SJSA1 (cell line): ENCODE measurements at regions not wholly inside any gene's neighbourhood (a gene's known extent, or its start where the extent isn't known, plus 50 kb on each side); places are given as distances from the start of the nearest gene placed in this dataset.

ENCODE experiments used
- DNase-seq, 2 experiments: peaks; one replicate each; pipeline ENCODE4 v3.0.0-alpha.2; 2015 to 2020; ENCODE audit warnings: low spot score in 2 of 2, low read depth in 1 of 2
- H3K27ac ChIP-seq: fragments of 250-450 bp; sonication (Bioruptor Pico); 2 replicates; pipeline ENCODE4 v1.5.1; 2020; ENCODE audit warnings: mild to moderate bottlenecking, moderate library complexity
- H3K27me3 ChIP-seq: fragments of 250-450 bp; sonication (Bioruptor Pico); replicated peaks from 2 replicates; pipeline ENCODE4 v1.5.1; 2020; ENCODE audit warnings: mild to moderate bottlenecking, moderate library complexity
- H3K36me3 ChIP-seq: fragments of 250-450 bp; sonication (Bioruptor Pico); 2 replicates; pipeline ENCODE4 v1.5.1; 2020; ENCODE audit warnings: mild to moderate bottlenecking
- H3K4me1 ChIP-seq: fragments of 250-450 bp; sonication (Bioruptor Pico); replicated peaks from 2 replicates; pipeline ENCODE4 v1.6.1; 2021; ENCODE audit warnings: mild to moderate bottlenecking
- H3K4me3 ChIP-seq: fragments of 250-450 bp; sonication (Bioruptor Pico); 2 replicates; pipeline ENCODE4 v1.5.1; 2020; ENCODE audit warnings: mild to moderate bottlenecking
- H3K9me3 ChIP-seq: fragments of 250-450 bp; sonication (Bioruptor Pico); replicated peaks from 2 replicates; pipeline ENCODE4 v1.5.1; 2020; ENCODE audit warnings: mild to moderate bottlenecking

DNA sequence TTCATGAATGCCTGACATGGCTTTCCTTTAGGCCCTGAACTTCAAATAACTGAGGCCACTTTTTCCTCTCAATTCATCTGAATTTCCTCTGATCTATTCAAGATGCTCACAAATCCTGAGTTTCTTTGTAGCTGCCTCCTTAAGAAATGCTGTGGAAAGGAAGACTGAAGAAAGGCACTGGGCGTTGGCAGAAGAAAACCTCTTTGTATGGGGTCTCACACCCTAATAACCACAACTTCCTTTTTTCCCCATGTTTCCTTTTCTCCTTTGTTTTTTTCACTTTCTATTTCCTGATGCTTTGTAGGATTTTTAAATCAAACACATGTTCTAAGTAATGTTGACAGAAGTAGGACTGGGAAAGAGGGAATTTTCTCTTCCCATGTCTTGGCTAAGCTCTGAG lies 447.4 kb downstream of the CMPK2 start:
- no peak overlapping the region for H3K27ac ChIP-seq
- H3K36me3 ChIP-seq = no peaks in the 10 kb centered on the region
- H3K4me1 ChIP-seq = no peaks in the 10 kb centered on the region
- H3K27me3 ChIP-seq = no peaks in the 10 kb centered on the region
- H3K4me3 ChIP-seq = no peak overlapping the region
- H3K9me3 ChIP-seq = no peaks in the 10 kb centered on the region
- no peak for DNase-seq

DNA sequence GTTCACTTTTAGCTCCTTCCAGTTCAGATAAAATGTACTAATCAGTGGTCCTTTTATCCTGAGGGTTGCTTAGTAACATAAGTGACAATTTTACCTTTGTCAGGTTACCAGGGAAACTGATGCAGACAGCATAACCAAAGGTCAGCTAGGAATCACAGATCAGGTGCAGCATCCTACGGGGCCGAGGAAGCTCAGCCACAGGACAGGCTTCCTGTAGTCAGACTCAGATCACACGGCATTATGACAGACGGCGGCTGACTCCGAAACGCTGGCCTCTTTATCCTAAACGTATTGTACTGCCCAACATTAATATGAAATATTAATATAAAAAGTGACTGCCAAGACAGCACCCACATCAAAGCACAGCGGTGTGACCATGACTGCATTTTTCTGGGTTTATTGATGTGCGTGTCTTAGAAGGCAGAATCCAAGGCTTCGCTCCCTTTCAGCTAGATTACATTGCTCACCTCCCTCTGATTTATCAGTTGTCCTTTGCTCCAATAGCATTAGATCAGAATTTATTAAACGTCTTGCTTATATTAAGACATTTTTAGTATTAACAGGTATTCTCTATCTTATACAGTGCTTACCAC lies 444.5 kb downstream of the CMPK2 start:
- Histone ChIP-seq H3K4me1 (no peaks in the 10 kb centered on the region), H3K4me3 (no peak overlapping the region), H3K36me3 (no peaks in the 10 kb centered on the region), H3K27me3 (no peaks in the 10 kb centered on the region), H3K27ac (no peak overlapping the region), H3K9me3 (peaks cover 4% of the 10 kb centered on the region; the same call in 1 of the 2 replicates)
- no peak for DNase-seq

DNA sequence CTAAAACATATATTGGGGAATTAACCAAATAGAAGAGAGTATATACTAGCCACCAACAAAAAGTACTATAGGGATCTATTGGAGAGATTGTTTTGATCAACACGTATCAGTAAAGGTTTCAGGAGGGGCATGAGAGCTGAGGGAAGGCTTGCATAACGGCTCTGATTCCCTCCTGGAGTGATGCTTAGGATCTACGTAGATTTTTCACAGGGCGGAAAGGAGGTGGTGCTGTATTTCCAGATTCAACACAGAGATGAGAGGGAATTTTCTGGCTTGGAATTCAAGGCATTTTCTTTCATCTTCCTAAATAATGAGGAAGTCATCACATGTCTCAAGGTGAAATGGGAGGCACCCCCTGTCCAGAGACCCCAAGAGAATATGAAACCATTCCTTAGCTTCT lies 443.8 kb downstream of the CMPK2 start:
- no peaks in the 10 kb centered on the region for H3K27me3 ChIP-seq
- no peak overlapping the region for H3K27ac ChIP-seq
- DNase-seq = no peak
- H3K9me3 ChIP-seq = peaks cover 4% of the 10 kb centered on the region; the same call in 1 of the 2 replicates
- no peaks in the 10 kb centered on the region for H3K36me3 ChIP-seq
- no peaks in the 10 kb centered on the region for H3K4me1 ChIP-seq
- no peak overlapping the region for H3K4me3 ChIP-seq

DNA sequence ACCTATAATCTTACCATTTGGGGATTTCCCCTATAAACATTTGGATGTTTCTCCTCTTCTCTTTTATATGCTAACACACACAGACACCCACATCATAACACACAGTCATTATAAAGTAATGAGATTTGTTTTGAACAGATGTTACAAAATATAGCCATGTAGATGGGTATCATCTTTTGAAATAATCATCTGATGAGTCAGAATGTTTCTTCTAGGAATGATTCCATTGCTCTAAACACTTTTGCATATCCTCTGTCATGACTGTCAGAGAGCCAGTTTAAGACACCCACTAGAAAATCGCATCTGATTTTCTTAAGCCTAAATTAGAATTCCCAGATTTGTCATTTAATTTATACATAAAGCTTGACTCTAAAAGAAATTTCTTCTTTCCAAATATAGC lies 442.6 kb downstream of the CMPK2 start:
- Histone ChIP-seq H3K9me3 (peaks cover 4% of the 10 kb centered on the region; the same call in 1 of the 2 replicates), H3K27me3 (no peaks in the 10 kb centered on the region), H3K27ac (no peak overlapping the region), H3K36me3 (no peaks in the 10 kb centered on the region), H3K4me3 (no peak overlapping the region), H3K4me1 (no peaks in the 10 kb centered on the region)
- DNase-seq = no peak

DNA sequence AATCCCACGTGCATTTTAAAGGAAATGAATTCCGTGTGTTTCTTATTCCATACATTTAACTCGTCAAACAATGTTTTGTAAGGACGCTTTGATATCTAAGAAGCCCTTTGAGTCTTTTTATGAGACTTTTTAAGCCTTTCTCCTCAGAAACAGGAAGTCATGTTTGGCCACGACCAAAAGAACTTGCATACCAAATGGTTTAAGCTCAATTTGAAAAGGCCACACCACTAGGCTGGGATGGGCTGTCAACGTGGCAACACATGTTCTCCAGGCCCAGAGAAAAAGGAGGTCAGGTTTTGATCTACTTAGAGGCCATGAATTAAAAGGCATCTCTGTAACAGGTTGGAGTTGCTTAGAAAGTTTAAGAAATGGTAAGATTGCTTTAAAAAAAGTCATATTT lies 441.8 kb downstream of the CMPK2 start:
- Histone ChIP-seq H3K4me1 (no peaks in the 10 kb centered on the region), H3K9me3 (peaks cover 4% of the 10 kb centered on the region; the same call in 1 of the 2 replicates), H3K4me3 (no peak overlapping the region), H3K27ac (no peak overlapping the region), H3K36me3 (no peaks in the 10 kb centered on the region), H3K27me3 (no peaks in the 10 kb centered on the region)
- no peak for DNase-seq

DNA sequence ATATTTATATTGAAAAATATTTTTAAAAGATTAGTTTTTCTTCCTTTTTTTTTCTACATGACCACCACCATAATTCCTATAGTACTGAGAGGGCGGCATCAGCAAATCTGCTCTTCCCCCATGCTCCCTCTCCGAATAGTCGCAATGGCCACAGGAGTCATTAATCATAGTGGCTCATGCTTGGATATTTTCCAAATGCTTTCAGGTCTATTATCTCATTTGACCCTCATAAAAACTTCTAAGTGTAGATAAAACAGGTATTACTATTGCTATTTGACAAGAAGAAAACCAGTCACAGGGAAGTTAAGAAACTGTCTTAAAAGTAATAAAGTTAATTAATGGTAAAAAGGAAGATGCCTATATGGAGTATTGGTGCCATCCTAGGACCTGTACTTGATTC lies 440.7 kb downstream of the CMPK2 start:
- no peak overlapping the region for H3K27ac ChIP-seq
- H3K27me3 ChIP-seq = no peaks in the 10 kb centered on the region
- H3K4me1 ChIP-seq = no peaks in the 10 kb centered on the region
- no peak for DNase-seq
- peaks cover 4% of the 10 kb centered on the region; the same call in 1 of the 2 replicates for H3K9me3 ChIP-seq
- H3K4me3 ChIP-seq = no peak overlapping the region
- no peaks in the 10 kb centered on the region for H3K36me3 ChIP-seq

DNA sequence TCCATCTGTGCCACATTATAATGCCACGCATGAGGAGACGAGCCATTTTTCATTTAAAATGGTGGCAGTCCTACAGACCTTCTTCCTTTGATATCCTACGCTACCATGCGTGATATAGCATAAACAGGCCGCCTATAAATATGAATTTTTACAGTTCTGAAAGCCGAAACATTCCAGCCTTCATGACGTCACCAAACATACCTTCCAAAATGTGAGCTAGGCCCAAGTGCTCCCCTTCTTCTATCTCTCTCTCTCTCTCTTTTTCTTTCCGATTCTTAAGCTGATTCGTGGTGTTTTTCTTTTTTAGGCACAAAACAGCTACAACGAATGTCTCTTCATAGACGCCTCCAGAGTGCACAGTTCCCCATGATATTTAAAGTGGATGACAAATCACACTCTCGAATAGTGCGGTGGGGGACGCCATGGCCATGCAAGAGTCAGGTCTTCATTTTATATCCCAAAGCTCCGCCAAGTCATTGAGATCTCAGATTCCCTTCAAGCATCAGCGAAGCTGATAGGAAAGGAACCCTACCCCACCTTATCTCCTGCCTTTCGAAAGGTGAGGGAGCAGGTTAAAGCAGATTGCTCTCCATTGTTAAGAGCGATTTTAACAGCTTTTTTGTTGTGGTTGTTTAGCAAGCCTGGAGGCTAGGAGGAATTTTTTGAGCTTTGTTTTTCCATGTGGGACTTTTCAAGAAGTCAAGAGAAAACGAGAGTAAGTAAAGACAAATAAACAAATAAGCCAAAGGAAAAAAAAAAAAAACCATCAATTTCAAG lies 436.3 kb downstream of the CMPK2 start:
- no peaks in the 10 kb centered on the region for H3K4me1 ChIP-seq
- peaks cover 4% of the 10 kb centered on the region; the same call in 1 of the 2 replicates for H3K9me3 ChIP-seq
- DNase-seq = no peak
- H3K27me3 ChIP-seq = no peaks in the 10 kb centered on the region
- H3K4me3 ChIP-seq = no peak overlapping the region
- H3K27ac ChIP-seq = no peak overlapping the region
- no peaks in the 10 kb centered on the region for H3K36me3 ChIP-seq

DNA sequence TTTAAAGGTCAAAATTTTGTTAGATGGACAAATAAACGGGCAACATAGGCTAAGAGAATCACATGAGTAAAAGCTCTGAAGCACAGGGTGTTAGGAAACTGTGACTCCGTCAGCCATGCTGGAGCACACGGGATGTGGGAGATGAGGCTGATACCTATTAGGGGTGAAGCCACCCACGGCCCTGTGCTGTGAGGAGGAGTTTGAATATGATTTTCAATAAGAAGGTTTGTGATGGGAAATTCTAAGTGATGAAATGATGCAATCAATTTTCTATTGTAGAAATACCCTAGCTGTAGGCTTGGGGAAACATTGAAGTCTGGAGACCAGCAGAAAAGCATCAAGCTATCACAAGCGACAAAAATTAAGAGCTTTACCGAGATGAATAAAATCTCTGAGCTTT lies 431.3 kb downstream of the CMPK2 start:
- no peak for DNase-seq
- Histone ChIP-seq H3K36me3 (no peaks in the 10 kb centered on the region), H3K27me3 (no peaks in the 10 kb centered on the region), H3K4me3 (no peak overlapping the region), H3K9me3 (peaks cover 6% of the 10 kb centered on the region; the same call in 1 of the 2 replicates), H3K4me1 (no peaks in the 10 kb centered on the region), H3K27ac (no peak overlapping the region)

DNA sequence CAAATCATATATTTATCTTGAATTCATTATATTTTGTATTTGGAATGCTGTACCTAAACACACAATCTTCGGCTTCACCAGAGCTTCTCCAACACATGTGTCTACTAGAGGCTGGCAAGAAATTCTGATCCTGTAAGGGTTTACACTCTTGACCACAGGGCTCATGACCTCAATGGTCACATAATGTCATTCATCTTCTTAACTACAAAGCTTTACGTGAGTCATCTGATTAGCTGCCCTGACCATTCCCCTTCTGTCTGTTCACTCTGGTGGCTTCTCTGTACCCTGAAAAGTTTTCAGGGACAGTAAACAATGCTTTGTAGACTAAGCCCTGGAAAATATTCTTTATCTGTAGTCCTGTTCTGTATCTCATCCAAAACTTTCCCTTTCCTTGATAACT lies 423.9 kb downstream of the CMPK2 start:
- Histone ChIP-seq H3K36me3 (no peaks in the 10 kb centered on the region), H3K27me3 (no peaks in the 10 kb centered on the region), H3K9me3 (no peaks in the 10 kb centered on the region), H3K4me1 (no peaks in the 10 kb centered on the region), H3K4me3 (no peak overlapping the region), H3K27ac (no peak overlapping the region)
- DNase-seq = no peak

DNA sequence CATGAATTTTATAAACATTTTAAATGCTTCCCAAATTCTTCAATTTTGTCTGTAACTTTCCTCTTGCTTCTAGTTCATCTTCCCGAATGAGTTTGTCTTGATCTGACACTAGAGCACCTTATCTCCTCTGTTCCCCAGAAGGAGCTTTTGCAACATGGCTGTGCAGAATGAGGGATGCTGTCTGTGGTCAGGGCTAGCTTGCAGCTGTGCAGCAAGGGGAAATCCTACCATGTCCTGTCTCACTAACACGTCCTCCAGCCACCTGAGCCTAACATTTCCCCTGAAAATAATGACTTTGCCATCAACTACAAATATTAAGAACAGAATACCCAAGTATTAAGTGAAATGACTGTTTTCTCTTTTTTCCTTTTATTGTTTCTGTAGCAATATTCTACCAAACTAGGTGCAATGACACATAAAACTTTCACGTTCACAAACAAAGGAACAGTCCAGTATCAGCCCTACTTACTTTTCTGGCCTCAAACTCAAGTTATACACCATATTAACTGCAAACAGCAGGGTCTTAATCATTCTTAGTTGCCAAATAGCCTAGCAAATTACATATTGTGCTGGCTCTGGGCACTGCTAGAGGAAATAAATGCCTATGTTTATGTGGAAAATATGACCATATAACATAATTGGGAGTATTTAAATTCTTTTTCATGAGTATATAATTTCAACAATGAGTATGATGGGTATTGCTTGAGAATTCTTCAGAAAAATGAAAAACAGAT lies 423.3 kb downstream of the CMPK2 start:
- Histone ChIP-seq H3K4me3 (no peak overlapping the region), H3K27me3 (no peaks in the 10 kb centered on the region), H3K36me3 (no peaks in the 10 kb centered on the region), H3K9me3 (no peaks in the 10 kb centered on the region), H3K27ac (no peak overlapping the region), H3K4me1 (no peaks in the 10 kb centered on the region)
- no peak for DNase-seq

DNA sequence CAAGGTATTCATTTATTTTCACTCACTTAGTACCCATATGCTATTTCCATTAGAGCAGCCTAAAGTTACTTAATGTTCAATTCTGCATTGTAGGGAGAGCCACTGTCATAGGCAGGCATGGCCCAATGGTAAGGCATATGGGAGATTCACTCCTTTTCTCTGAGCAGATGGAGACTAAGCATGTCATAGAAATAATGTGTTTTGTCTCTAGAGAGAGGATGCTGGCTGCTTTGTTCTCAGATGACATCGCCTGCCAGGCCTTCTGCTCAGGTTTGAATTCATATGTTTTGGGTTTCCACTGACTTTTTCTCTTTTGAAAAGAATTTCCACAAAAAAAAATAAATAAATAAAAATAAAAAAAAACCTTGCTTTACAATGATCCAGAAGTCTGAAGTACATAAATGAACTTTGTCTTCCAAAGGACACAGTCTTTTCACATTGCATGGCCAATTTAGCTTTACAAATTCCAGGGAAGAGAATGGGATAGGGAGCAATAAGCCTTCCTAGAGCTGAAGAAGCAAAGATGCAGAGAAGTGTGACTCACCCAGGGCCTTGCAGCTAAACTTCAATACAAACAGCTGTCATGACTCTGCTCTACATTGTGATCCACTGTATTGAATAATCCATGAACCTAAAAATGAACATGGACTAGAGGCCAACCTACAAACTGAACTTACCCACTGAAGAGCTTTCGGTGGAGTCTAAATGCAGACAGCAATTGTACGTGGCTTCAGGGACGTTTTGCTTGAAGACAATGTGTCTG lies 422.5 kb downstream of the CMPK2 start:
- no peak for DNase-seq
- H3K4me3 ChIP-seq = no peak overlapping the region
- H3K36me3 ChIP-seq = no peaks in the 10 kb centered on the region
- H3K4me1 ChIP-seq = no peaks in the 10 kb centered on the region
- H3K27ac ChIP-seq = no peak overlapping the region
- H3K27me3 ChIP-seq = no peaks in the 10 kb centered on the region
- H3K9me3 ChIP-seq = no peaks in the 10 kb centered on the region

DNA sequence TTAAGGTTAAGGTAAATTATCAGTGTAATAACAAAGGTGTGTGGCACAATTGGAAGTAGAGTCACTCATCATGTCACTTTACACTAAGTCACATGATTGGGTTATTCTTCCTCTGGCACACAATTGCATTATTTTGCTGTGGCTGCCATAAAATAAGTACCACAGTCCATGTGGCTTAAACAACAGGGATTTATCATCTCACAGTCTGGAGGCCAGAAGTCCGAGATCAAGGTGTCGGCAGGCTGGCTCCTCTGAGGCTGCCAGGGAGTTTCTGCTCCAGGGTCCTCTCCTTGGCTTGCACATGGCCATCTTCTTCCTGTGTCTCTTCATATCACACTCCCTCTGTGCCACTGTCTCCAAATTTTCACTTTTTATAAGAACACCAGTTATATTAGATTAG lies 421.2 kb downstream of the CMPK2 start:
- Histone ChIP-seq H3K4me3 (no peak overlapping the region), H3K36me3 (no peaks in the 10 kb centered on the region), H3K9me3 (no peaks in the 10 kb centered on the region), H3K27ac (no peak overlapping the region), H3K4me1 (no peaks in the 10 kb centered on the region), H3K27me3 (no peaks in the 10 kb centered on the region)
- no peak for DNase-seq

DNA sequence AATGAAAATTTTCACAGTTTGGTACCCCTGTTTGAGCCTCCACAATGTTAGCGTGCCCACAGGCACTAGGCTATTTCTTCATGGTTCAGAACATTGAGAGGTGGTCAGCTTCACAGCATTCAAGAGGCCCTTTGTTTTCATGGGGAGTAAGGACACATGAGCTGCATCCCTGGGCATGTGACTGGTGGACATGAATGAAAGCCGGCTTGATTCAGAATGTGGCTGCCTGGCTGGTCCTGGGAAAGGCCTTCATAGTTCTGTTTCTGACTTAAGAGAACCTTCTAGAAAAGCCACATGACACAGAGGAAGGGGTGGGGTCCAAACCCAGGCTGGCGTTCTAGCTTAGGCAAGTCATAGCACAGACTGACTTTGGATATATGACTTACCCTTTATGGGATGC lies 420.6 kb downstream of the CMPK2 start:
- H3K4me3 ChIP-seq = no peak overlapping the region
- H3K27ac ChIP-seq = no peak overlapping the region
- no peaks in the 10 kb centered on the region for H3K27me3 ChIP-seq
- DNase-seq = no peak
- no peaks in the 10 kb centered on the region for H3K36me3 ChIP-seq
- H3K9me3 ChIP-seq = peaks cover 6% of the 10 kb centered on the region; the same call in 1 of the 2 replicates
- no peaks in the 10 kb centered on the region for H3K4me1 ChIP-seq
